GM19463 (cell line): ENCODE measurements at regions not wholly inside any gene's neighbourhood (a gene's known extent, or its start where the extent isn't known, plus 50 kb on each side); places are given as distances from the start of the nearest gene placed in this dataset.
"Not testable (repeated sequence)": the region's sequence is repeated elsewhere in the genome, so short reads cannot be mapped to it uniquely, and the experiment has no call there.

Experiments
- ATAC-seq: cut with Tn5 transposase; IDR thresholded peaks from one replicate; pipeline ENCODE4 v1.9.1; 2021; ENCODE audit warnings: mild to moderate bottlenecking, moderate library complexity; ENCODE audit not compliant: unreplicated experiment

- ATAC-seq = no peak
Observed at GRCh38 chr6:14472255-14472985, 354.8 kb downstream of the CD83 start.

- no peak for ATAC-seq
Observed at GRCh38 chr6:14472986-14473337, 355.4 kb downstream of the CD83 start.

- ATAC-seq = no peak
Observed at GRCh38 chr6:14474816-14475215, 357.2 kb downstream of the CD83 start.

GRCh38 chr6:14475306-14475705 lies 357.7 kb downstream of the CD83 start:
- no peak for ATAC-seq

GRCh38 chr6:14476793-14477531 lies 359.4 kb downstream of the CD83 start:
- no peak for ATAC-seq

- ATAC-seq = no peak
Observed at GRCh38 chr6:14477559-14477958, 360.0 kb downstream of the CD83 start.

GRCh38 chr6:14478381-14479225 lies 361.0 kb downstream of the CD83 start:
- no peak for ATAC-seq

GRCh38 chr6:14481946-14482345 lies 364.4 kb downstream of the CD83 start:
- not testable (repeated sequence) for ATAC-seq

GRCh38 chr6:14487625-14488024 lies 370.1 kb downstream of the CD83 start:
- ATAC-seq = no peak

- no peak for ATAC-seq
Observed at GRCh38 chr6:14488180-14488579, 370.6 kb downstream of the CD83 start.

GRCh38 chr6:14489445-14489844 lies 371.9 kb downstream of the CD83 start:
- no peak for ATAC-seq

- ATAC-seq = no peak
Observed at GRCh38 chr6:14498748-14499147, 381.2 kb downstream of the CD83 start.

- ATAC-seq = no peak
Observed at GRCh38 chr6:14499309-14499708, 381.7 kb downstream of the CD83 start.

- ATAC-seq = no peak
Observed at GRCh38 chr6:14499841-14500240, 382.3 kb downstream of the CD83 start.

GRCh38 chr6:14500809-14501208 lies 383.2 kb downstream of the CD83 start:
- ATAC-seq = no peak

GRCh38 chr6:14501240-14501639 lies 383.7 kb downstream of the CD83 start:
- no peak for ATAC-seq

GRCh38 chr6:14501914-14502313 lies 384.3 kb downstream of the CD83 start:
- no peak for ATAC-seq

- no peak for ATAC-seq
Observed at GRCh38 chr6:14502551-14502950, 385.0 kb downstream of the CD83 start.

- ATAC-seq = no peak
Observed at GRCh38 chr6:14505401-14505800, 387.8 kb downstream of the CD83 start.

- ATAC-seq = no peak
Observed at GRCh38 chr6:14506656-14507246, 389.2 kb downstream of the CD83 start.

GRCh38 chr6:14509120-14509519 lies 391.5 kb downstream of the CD83 start:
- no peak for ATAC-seq
